ENCODE measurements at regions not wholly inside any gene's neighbourhood (a gene's known extent, or its start where the extent isn't known, plus 50 kb on each side); places are given as distances from the start of the nearest gene placed in this dataset.

GRCh38 chr13:109369353-109370052 is 416.9 kb downstream of the IRS2 start:
- H3K14ac ChIP-seq (ENCODE audit: insufficient read depth, low read length), result no peak overlapping the region
- H3K4me2 ChIP-seq (ENCODE audit: insufficient read depth, insufficient read length, low read length), result no peak overlapping the region
- no peak for TF ChIP-seq CTCF (conservative IDR thresholded peaks at IDR 0.05)
- H3K79me2 ChIP-seq (ENCODE audit: insufficient read depth, low read length), result no peaks in the 10 kb centered on the region
- H3K27me3 ChIP-seq (ENCODE audit: insufficient read depth, low read length), result no peaks in the 10 kb centered on the region
- H3K9me3 ChIP-seq (ENCODE audit: control insufficient read depth, low read depth, low read length), result no peaks in the 10 kb centered on the region
- H3K56ac ChIP-seq (ENCODE audit: insufficient read length, low read depth, low read length), result no peak overlapping the region
- no peaks in the 10 kb centered on the region for H3K23me2 ChIP-seq (ENCODE audit: insufficient read length, low read depth, low read length, poor library complexity, severe bottlenecking)
- DNase-seq, result no peak
- H3K4me1 ChIP-seq (ENCODE audit: insufficient read depth, low read length), result no peaks in the 10 kb centered on the region
- no peak overlapping the region for H2AFZ ChIP-seq (ENCODE audit: low read length)
- H3K4ac ChIP-seq (ENCODE audit: low read depth, low read length), result no peak overlapping the region
- no peak overlapping the region for H4K91ac ChIP-seq (ENCODE audit: insufficient read length, low read depth, low read length)
- H2BK120ac ChIP-seq (ENCODE audit: low read depth, low read length, poor library complexity, severe bottlenecking), result no peak overlapping the region
- no peak overlapping the region for H3K27ac Mint-ChIP-seq
- H3K9me3 Mint-ChIP-seq, result peaks cover 0 to 6% of the 10 kb centered on the region in 2 experiments; a peak in 3 of 5 replicates
- no peak overlapping the region for H2BK15ac ChIP-seq (ENCODE audit: low read depth, low read length)
- no peaks in the 10 kb centered on the region for H3K36me3 Mint-ChIP-seq (ENCODE audit: insufficient read depth in 1 of 3, low read depth in 3 of 3)
- H3K27ac ChIP-seq (ENCODE audit: insufficient read length, low read depth, low read length), result no peak overlapping the region
- H3K79me1 ChIP-seq (ENCODE audit: insufficient read depth, low read depth, low read length, poor library complexity, severe bottlenecking), result no peaks in the 10 kb centered on the region
- H2AK5ac ChIP-seq (ENCODE audit: insufficient read length, low read length), result no peak overlapping the region
- no peak overlapping the region for H2BK5ac ChIP-seq (ENCODE audit: insufficient read length, low read length)
- H4K5ac ChIP-seq (ENCODE audit: insufficient read length, low read depth, low read length), result no peak overlapping the region
- no peak overlapping the region for H2BK12ac ChIP-seq (ENCODE audit: insufficient read length, low read depth, low read length)
- no peak overlapping the region for H3K9ac ChIP-seq (ENCODE audit: extremely low read depth, insufficient read length, low read length)
- H2BK20ac ChIP-seq (ENCODE audit: low read depth, low read length, poor library complexity, severe bottlenecking), result no peak overlapping the region
- WGBS (ENCODE audit: extremely low coverage, insufficient read length, low lambda C conversion rate), result no CpG with 5 or more reads among the region's 14 CpGs
- H3K4me1 Mint-ChIP-seq, result peaks cover 11 to 13% of the 10 kb centered on the region in 2 experiments; a peak in 3 of 4 replicates
- no peak overlapping the region for H4K8ac ChIP-seq (replicated peaks; ENCODE audit: insufficient read length, low read depth, low read length)
- H4K20me1 ChIP-seq (ENCODE audit: control insufficient read depth, insufficient read depth, insufficient read length), result no peaks in the 10 kb centered on the region
- no peak overlapping the region for H3T11ph ChIP-seq (ENCODE audit: low read length)
- no peak overlapping the region for H3K23ac ChIP-seq (ENCODE audit: insufficient read length, low read depth, low read length)
- H3K4me3 Mint-ChIP-seq, result no peak overlapping the region
- H3K18ac ChIP-seq (ENCODE audit: insufficient read length, low read depth, low read length), result no peak overlapping the region
- H3K27me3 Mint-ChIP-seq (ENCODE audit: low read depth), result no peaks in the 10 kb centered on the region

Data from H9 (cell line).